ENCODE measurements at regions not wholly inside any gene's neighbourhood (a gene's known extent, or its start where the extent isn't known, plus 50 kb on each side); places are given as distances from the start of the nearest gene placed in this dataset.

- Histone ChIP-seq H2AFZ (ENCODE audit: low read depth, low read length) (no peak overlapping the region), H4K20me1 (ENCODE audit: insufficient read depth) (no peaks in the 10 kb centered on the region), H3K27ac (ENCODE audit: low read length) (no peak overlapping the region), H3F3A (ENCODE audit: insufficient read depth, low read length, poor library complexity, severe bottlenecking) (no peaks in the 10 kb centered on the region), H3K9me3 (ENCODE audit: low read length) (no peaks in the 10 kb centered on the region), H3K4me2 (ENCODE audit: low read length) (no peak overlapping the region), H3K27me3 (ENCODE audit: insufficient read depth, low read depth, low read length) (no peaks in the 10 kb centered on the region), H3K9ac (ENCODE audit: low read length) (no peak overlapping the region), H3K79me2 (replicated peaks; ENCODE audit: insufficient read depth, low read length) (no peaks in the 10 kb centered on the region), H3K4me3 (ENCODE audit: low read length) (no peak overlapping the region), H3K36me3 (ENCODE audit: insufficient read depth, low read length) (no peaks in the 10 kb centered on the region), H3K9me2 (ENCODE audit: insufficient read depth, low read length) (no peaks in the 10 kb centered on the region)
- no peak for TF ChIP-seq MXI1 (conservative IDR thresholded peaks at IDR 0.05; ENCODE audit: poor library complexity, severe bottlenecking)
- no peak for TF ChIP-seq TAF1 (IDR thresholded peaks at IDR 0.05; ENCODE audit: low read depth)
- TF ChIP-seq EZH2 (IDR thresholded peaks at IDR 0.05; ENCODE audit: borderline replicate concordance, insufficient read depth, low read length, poor library complexity, severe bottlenecking): no peak
- TF ChIP-seq CTCF (IDR thresholded peaks at IDR 0.05; ENCODE audit: poor library complexity, severe bottlenecking): no peak
- TF ChIP-seq REST (IDR thresholded peaks at IDR 0.05; ENCODE audit: borderline replicate concordance): no peak
- TF ChIP-seq RAD21 (conservative IDR thresholded peaks at IDR 0.05): no peak
- TF ChIP-seq SMC3 (conservative IDR thresholded peaks at IDR 0.05; ENCODE audit: poor library complexity): no peak
- no peak for TF ChIP-seq POLR2AphosphoS5 (IDR thresholded peaks at IDR 0.05)
- TF ChIP-seq EP300 (conservative IDR thresholded peaks at IDR 0.05; ENCODE audit: poor library complexity, severe bottlenecking): no peak
Observed at GRCh38 chrX:35699642-35700041, 98.5 kb upstream of the MAGEB16 start.

GRCh38 chrX:35700121-35700520 is 98.0 kb upstream of the MAGEB16 start:
- no peaks in the 10 kb centered on the region for H4K20me1 ChIP-seq (ENCODE audit: insufficient read depth)
- no peak overlapping the region for H3K4me2 ChIP-seq (ENCODE audit: low read length)
- no peaks in the 10 kb centered on the region for H3K9me3 ChIP-seq (ENCODE audit: low read length)
- H3K27me3 ChIP-seq (ENCODE audit: insufficient read depth, low read depth, low read length): no peaks in the 10 kb centered on the region
- no peaks in the 10 kb centered on the region for H3K36me3 ChIP-seq (ENCODE audit: insufficient read depth, low read length)
- no peaks in the 10 kb centered on the region for H3F3A ChIP-seq (ENCODE audit: insufficient read depth, low read length, poor library complexity, severe bottlenecking)
- H3K9ac ChIP-seq (ENCODE audit: low read length): no peak overlapping the region
- H3K9me2 ChIP-seq (ENCODE audit: insufficient read depth, low read length): no peaks in the 10 kb centered on the region
- no peaks in the 10 kb centered on the region for H3K79me2 ChIP-seq (replicated peaks; ENCODE audit: insufficient read depth, low read length)
- no peak overlapping the region for H3K27ac ChIP-seq (ENCODE audit: low read length)
- H2AFZ ChIP-seq (ENCODE audit: low read depth, low read length): no peak overlapping the region
- no peak overlapping the region for H3K4me3 ChIP-seq (ENCODE audit: low read length)
- TF ChIP-seq EZH2 (IDR thresholded peaks at IDR 0.05; ENCODE audit: borderline replicate concordance, insufficient read depth, low read length, poor library complexity, severe bottlenecking) (no peak), REST (IDR thresholded peaks at IDR 0.05; ENCODE audit: borderline replicate concordance) (no peak), MXI1 (conservative IDR thresholded peaks at IDR 0.05; ENCODE audit: poor library complexity, severe bottlenecking) (no peak), EP300 (conservative IDR thresholded peaks at IDR 0.05; ENCODE audit: poor library complexity, severe bottlenecking) (no peak), SMC3 (conservative IDR thresholded peaks at IDR 0.05; ENCODE audit: poor library complexity) (no peak), TAF1 (IDR thresholded peaks at IDR 0.05; ENCODE audit: low read depth) (no peak), POLR2AphosphoS5 (IDR thresholded peaks at IDR 0.05) (no peak), RAD21 (conservative IDR thresholded peaks at IDR 0.05) (no peak), CTCF (IDR thresholded peaks at IDR 0.05; ENCODE audit: poor library complexity, severe bottlenecking) (no peak)

Data from neural cell (in vitro differentiated cells).